ENCODE measurements at regions not wholly inside any gene's neighbourhood (a gene's known extent, or its start where the extent isn't known, plus 50 kb on each side); places are given as distances from the start of the nearest gene placed in this dataset.

DNA sequence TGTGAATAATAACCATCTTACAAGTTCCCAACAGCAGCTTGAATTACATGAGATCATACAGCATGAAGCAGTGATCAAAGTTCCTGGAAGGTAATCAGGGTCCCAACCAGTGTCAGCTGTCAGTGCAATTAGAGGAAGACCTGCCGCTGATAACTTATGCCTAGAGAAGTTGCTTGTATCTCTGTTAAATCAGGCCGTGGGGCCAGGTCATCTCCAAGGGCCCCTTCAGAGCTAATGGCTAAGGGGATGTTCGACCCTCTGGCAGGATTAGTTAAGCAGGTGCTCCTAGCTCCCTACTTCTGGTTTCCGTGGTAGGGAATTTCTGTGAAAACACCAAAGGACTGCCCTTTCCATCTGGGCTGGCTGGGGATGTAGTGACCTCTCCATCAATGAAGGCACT is 251.0 kb downstream of the FAM43A start:
- Histone ChIP-seq H3K4me1 (ENCODE audit: control insufficient read depth, insufficient read depth, low read length) (peaks cover 20% of the 10 kb centered on the region), H3K36me3 (ENCODE audit: control insufficient read depth, insufficient read depth, low read length, severe bottlenecking) (no peaks in the 10 kb centered on the region), H3K9ac (ENCODE audit: low read length) (no peak overlapping the region), H3K9me3 (ENCODE audit: control insufficient read depth, low read length) (peaks cover 12% of the 10 kb centered on the region), H3K27me3 (replicated peaks; ENCODE audit: control insufficient read depth, insufficient read depth, low read length) (peaks cover 10% of the 10 kb centered on the region), H3K4me3 (ENCODE audit: low read length) (no peak overlapping the region)
- DNase-seq (ENCODE audit: low read depth), result no peak

DNA sequence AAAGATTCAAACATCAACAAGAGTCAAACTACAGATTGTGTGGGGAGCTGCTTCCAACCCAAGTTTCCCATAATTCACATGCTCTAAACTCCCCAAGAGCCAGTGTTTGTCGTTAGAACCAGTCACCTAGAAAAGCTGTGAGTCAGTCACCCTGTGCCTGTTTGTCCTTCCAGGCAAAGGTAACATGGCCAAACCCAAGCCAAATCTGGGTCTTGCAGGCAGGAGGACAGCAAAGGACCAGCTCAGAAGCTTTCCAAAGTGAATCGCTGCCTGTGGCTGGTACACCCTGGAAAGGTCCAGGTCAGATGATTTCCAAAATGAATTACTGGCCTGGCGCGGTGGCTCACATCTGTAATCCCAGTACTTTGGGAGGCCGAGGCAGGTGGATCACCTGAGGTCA is 251.5 kb downstream of the FAM43A start:
- H3K36me3 ChIP-seq (ENCODE audit: control insufficient read depth, insufficient read depth, low read length, severe bottlenecking), result no peaks in the 10 kb centered on the region
- H3K9me3 ChIP-seq (ENCODE audit: control insufficient read depth, low read length), result peaks cover 12% of the 10 kb centered on the region
- H3K9ac ChIP-seq (ENCODE audit: low read length), result no peak overlapping the region
- no peak for DNase-seq (ENCODE audit: low read depth)
- no peak overlapping the region for H3K4me3 ChIP-seq (ENCODE audit: low read length)
- peaks cover 15% of the 10 kb centered on the region for H3K27me3 ChIP-seq (replicated peaks; ENCODE audit: control insufficient read depth, insufficient read depth, low read length)
- H3K4me1 ChIP-seq (ENCODE audit: control insufficient read depth, insufficient read depth, low read length), result peaks cover 15% of the 10 kb centered on the region

DNA sequence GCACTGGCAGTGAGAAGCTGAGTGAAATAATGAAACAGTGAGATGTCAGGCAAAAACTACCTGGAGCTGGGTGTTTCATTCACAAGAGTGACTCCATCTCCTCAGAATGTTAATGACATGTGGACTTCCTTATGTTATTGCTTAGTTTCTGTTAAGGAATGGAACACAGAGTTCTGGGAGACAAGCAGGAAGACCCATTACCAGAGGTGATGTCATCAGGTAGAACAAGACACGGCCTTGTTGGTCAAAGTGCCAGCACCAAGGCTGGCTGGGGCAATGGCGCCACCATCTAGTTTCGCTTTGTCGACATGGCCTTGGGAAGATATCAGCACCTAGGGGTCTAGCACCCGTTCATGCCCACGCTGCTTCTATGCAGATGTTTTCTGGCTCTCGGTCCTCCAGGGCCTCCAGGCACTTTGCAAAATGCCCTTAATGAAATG is 252.2 kb downstream of the FAM43A start:
- H3K4me1 ChIP-seq (ENCODE audit: control insufficient read depth, insufficient read depth, low read length), result peaks cover 10% of the 10 kb centered on the region
- peaks cover 17% of the 10 kb centered on the region for H3K27me3 ChIP-seq (replicated peaks; ENCODE audit: control insufficient read depth, insufficient read depth, low read length)
- peaks cover 6% of the 10 kb centered on the region for H3K9me3 ChIP-seq (ENCODE audit: control insufficient read depth, low read length)
- no peak overlapping the region for H3K9ac ChIP-seq (ENCODE audit: low read length)
- no peak overlapping the region for H3K4me3 ChIP-seq (ENCODE audit: low read length)
- H3K36me3 ChIP-seq (ENCODE audit: control insufficient read depth, insufficient read depth, low read length, severe bottlenecking), result no peaks in the 10 kb centered on the region
- no peak for DNase-seq (ENCODE audit: low read depth)

DNA sequence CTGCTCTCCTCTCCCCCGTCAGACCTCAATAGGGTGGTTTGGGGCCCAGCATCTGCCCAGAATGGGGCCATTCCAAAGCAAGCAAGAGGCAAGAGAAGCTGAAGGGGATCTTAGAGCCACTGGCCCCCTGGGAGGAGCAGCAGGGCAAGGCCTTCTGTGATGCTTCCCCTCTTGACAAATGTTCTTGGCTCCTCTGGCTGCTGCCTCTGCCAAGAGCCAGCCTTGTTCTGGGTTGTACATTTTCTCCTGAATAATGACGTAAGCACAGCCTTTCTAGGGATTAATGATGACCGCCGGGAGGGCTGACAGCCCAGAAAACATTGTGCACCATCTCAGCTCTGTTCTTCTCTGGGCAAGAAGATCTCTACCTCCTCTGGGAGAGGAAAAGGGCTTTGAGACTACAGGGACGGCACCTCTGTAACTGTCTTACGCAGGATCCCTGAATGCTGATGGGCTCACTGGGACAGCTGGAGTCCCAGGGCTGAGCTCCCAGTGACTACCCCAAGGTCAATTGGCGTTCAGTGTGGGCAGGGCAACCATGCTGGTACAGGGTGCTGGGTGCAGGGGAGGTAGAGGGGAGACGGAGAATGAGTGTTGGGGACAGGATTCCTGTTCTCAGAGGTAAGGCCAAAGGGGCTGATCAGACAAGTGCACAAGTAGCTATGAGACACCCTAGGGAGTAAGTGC is 253.3 kb downstream of the FAM43A start:
- Histone ChIP-seq H3K4me1 (ENCODE audit: control insufficient read depth, insufficient read depth, low read length) (peaks cover 10% of the 10 kb centered on the region), H3K9me3 (ENCODE audit: control insufficient read depth, low read length) (peaks cover 5% of the 10 kb centered on the region), H3K4me3 (ENCODE audit: low read length) (no peak overlapping the region), H3K9ac (ENCODE audit: low read length) (no peak overlapping the region), H3K36me3 (ENCODE audit: control insufficient read depth, insufficient read depth, low read length, severe bottlenecking) (no peaks in the 10 kb centered on the region), H3K27me3 (replicated peaks; ENCODE audit: control insufficient read depth, insufficient read depth, low read length) (peaks cover 23% of the 10 kb centered on the region)
- DNase-seq (ENCODE audit: low read depth), result peak; percentile 26

DNA sequence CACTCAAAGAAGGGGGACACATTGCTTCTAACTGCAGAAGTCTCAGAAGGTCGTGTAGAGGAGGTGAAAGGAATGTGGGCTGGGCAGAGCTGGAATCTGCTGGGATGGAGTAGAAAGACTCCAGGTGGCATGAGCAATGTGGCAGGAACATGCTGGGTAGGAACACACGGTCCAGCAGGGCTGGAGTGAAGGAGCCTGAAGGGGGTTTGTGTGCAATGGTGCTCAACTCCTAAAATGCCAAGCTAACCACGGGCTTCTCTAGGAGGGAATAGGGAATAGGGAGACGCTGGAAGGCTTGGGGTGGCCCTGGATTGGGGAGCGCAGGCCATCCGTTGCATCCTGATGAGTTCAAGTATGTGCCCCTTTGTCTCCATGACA is 253.8 kb downstream of the FAM43A start:
- no peak for DNase-seq (ENCODE audit: low read depth)
- peaks cover 5% of the 10 kb centered on the region for H3K9me3 ChIP-seq (ENCODE audit: control insufficient read depth, low read length)
- no peaks in the 10 kb centered on the region for H3K36me3 ChIP-seq (ENCODE audit: control insufficient read depth, insufficient read depth, low read length, severe bottlenecking)
- H3K27me3 ChIP-seq (replicated peaks; ENCODE audit: control insufficient read depth, insufficient read depth, low read length), result peaks cover 26% of the 10 kb centered on the region
- peaks cover 10% of the 10 kb centered on the region for H3K4me1 ChIP-seq (ENCODE audit: control insufficient read depth, insufficient read depth, low read length)
- H3K9ac ChIP-seq (ENCODE audit: low read length), result no peak overlapping the region
- no peak overlapping the region for H3K4me3 ChIP-seq (ENCODE audit: low read length)

DNA sequence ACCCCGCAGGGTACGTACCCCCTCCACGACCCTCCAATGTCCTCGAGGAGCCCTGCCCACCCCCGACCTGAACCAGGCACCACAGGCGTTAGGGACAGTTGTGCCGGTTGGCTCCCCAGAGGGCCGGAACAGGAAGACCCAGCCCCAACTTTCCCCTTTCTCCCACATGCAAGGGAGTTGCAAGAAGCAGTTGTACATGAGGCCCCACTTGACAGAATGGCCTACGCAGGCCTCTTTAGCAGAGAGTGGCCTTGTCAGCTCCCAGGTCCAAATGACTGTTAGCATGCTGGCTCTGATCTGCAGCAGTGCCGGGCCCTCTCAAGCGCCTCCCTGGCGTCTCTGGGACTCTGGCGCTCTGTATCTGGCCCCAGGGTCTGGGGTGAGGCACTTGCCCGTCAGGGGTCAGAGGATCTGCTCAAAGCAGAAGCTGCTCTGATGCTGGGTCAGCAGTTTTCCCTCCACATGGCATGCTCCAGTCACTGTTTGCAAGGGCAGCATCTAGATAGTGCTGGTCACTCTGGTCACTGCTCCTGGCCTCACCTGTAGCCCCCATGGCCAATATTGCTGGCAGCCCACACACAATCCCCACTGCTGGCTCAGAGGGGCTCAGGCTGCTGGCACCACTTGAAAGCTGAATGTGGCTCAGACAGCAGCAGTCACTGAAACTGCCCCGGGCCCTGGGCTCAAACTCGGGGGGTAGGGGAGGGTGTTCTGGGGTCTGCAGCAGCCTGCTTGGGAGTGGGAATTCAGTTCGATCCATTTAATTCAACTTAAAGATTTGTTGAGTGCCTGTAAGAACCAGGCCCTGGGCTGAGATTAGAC is 254.5 kb downstream of the FAM43A start:
- peaks cover 5% of the 10 kb centered on the region for H3K9me3 ChIP-seq (ENCODE audit: control insufficient read depth, low read length)
- peaks cover 31% of the 10 kb centered on the region for H3K27me3 ChIP-seq (replicated peaks; ENCODE audit: control insufficient read depth, insufficient read depth, low read length)
- no peaks in the 10 kb centered on the region for H3K36me3 ChIP-seq (ENCODE audit: control insufficient read depth, insufficient read depth, low read length, severe bottlenecking)
- DNase-seq (ENCODE audit: low read depth), result no peak
- H3K4me3 ChIP-seq (ENCODE audit: low read length), result no peak overlapping the region
- no peak overlapping the region for H3K9ac ChIP-seq (ENCODE audit: low read length)
- peaks cover 10% of the 10 kb centered on the region for H3K4me1 ChIP-seq (ENCODE audit: control insufficient read depth, insufficient read depth, low read length)

DNA sequence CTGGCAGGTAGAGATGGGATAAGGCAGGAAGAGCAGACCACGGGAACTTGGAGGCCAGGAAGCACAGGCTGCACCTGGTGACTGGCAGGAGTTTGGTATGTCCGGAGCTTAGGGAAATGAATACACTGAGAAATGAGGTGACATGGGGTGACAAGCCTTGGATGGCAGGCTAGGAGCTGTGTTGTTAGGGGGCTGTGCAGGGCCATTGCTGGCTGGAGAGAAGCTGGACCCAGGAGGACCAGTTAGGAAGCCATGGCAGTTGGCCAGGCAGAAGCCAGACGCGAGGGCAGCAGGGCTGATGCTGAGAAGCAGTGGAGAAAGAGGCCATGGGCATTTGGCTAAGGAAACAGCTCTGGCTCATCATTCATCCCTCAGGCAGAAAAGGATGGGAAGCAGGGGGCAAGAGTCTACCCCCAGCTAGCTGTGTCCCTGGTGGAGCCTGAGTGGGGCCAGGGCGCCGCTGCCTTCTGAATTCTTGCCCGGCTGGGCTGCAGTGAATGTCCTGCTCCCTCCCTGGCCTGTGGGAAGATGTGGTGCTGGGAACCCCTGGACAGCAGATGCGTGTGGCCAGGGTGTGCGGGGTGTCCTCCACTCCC is 255.8 kb downstream of the FAM43A start:
- Histone ChIP-seq H3K27me3 (replicated peaks; ENCODE audit: control insufficient read depth, insufficient read depth, low read length) (peaks cover 32% of the 10 kb centered on the region), H3K4me1 (ENCODE audit: control insufficient read depth, insufficient read depth, low read length) (peaks cover 10% of the 10 kb centered on the region), H3K4me3 (ENCODE audit: low read length) (no peak overlapping the region), H3K36me3 (ENCODE audit: control insufficient read depth, insufficient read depth, low read length, severe bottlenecking) (no peaks in the 10 kb centered on the region), H3K9me3 (ENCODE audit: control insufficient read depth, low read length) (peaks cover 5% of the 10 kb centered on the region), H3K9ac (ENCODE audit: low read length) (no peak overlapping the region)
- no peak for DNase-seq (ENCODE audit: low read depth)

DNA sequence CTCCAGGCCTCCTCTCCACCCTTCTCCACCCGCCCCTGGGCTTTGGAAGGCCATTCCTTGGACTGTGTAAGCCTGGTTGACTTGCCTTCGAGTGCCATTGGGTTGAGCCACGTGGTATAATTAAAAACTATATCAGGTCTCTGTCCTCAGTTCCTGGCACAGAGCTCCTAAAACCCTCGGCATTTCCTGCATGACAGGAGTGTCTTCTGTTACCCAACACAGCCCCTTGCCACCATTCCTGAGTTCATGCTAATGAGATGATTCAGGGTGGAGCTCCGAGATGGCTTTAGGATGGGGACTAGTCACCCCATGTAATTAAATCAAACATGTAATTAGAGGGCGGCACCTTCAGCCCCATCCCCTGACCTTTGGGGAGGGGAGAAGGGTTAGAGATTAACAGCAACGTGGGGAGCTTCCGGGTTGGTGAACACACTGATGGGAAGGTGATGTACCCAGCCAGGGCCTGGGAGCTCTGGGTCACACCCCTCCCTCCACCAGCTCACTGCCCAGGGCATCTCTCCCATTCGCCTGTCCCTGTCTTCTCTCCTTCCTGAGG is 256.4 kb downstream of the FAM43A start:
- Histone ChIP-seq H3K4me3 (ENCODE audit: low read length) (no peak overlapping the region), H3K36me3 (ENCODE audit: control insufficient read depth, insufficient read depth, low read length, severe bottlenecking) (no peaks in the 10 kb centered on the region), H3K4me1 (ENCODE audit: control insufficient read depth, insufficient read depth, low read length) (peaks cover 10% of the 10 kb centered on the region), H3K9ac (ENCODE audit: low read length) (no peak overlapping the region), H3K27me3 (replicated peaks; ENCODE audit: control insufficient read depth, insufficient read depth, low read length) (peaks cover 32% of the 10 kb centered on the region), H3K9me3 (ENCODE audit: control insufficient read depth, low read length) (peaks cover 5% of the 10 kb centered on the region)
- no peak for DNase-seq (ENCODE audit: low read depth)

DNA sequence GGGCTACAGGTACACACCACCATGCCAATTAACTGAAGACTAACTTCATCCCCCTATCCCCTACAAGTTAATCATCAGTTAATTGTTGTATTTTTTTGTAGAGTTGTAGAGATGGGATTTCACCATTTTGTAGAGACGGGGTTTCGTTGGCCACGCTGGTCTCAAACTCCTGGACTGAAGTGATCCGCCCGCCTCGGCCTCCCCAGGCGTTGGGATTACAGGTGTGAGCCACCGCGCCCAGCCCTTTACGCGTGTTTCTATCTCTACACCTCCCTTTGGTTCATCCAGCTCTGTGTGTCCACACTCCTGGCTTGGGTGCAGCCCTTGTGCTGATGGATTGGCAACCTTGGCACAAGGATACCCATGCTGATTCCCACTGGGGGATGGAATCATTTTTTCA is 258.8 kb downstream of the FAM43A start:
- H3K4me1 ChIP-seq (ENCODE audit: control insufficient read depth, insufficient read depth, low read length), result no peaks in the 10 kb centered on the region
- peaks cover 12% of the 10 kb centered on the region for H3K9me3 ChIP-seq (ENCODE audit: control insufficient read depth, low read length)
- H3K9ac ChIP-seq (ENCODE audit: low read length), result no peak overlapping the region
- H3K27me3 ChIP-seq (replicated peaks; ENCODE audit: control insufficient read depth, insufficient read depth, low read length), result peaks cover 32% of the 10 kb centered on the region
- DNase-seq (ENCODE audit: low read depth), result no peak
- no peaks in the 10 kb centered on the region for H3K36me3 ChIP-seq (ENCODE audit: control insufficient read depth, insufficient read depth, low read length, severe bottlenecking)
- no peak overlapping the region for H3K4me3 ChIP-seq (ENCODE audit: low read length)

DNA sequence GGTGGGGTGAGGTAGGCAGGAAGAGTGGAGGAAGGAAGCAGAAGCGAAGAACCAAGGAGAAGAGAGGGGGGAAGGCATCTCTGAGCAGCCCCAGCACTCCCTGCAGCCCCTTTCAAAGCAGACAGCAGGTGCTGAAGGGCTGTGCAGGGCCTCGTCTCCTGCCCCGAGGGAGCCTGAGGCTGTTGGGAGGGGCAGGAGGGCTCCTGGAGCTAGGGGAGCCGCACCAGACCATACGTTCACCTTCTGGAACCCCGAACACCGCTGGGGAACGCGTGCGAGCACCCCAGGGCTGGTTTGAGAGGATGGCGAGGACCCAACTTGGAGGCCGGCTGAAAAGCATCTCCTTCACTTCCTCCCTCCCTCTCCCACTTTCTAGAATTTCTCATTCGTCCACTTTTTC is 259.8 kb downstream of the FAM43A start:
- Histone ChIP-seq H3K4me1 (ENCODE audit: control insufficient read depth, insufficient read depth, low read length) (no peaks in the 10 kb centered on the region), H3K9ac (ENCODE audit: low read length) (no peak overlapping the region), H3K27me3 (replicated peaks; ENCODE audit: control insufficient read depth, insufficient read depth, low read length) (peaks cover 39% of the 10 kb centered on the region), H3K9me3 (ENCODE audit: control insufficient read depth, low read length) (peaks cover 12% of the 10 kb centered on the region), H3K36me3 (ENCODE audit: control insufficient read depth, insufficient read depth, low read length, severe bottlenecking) (no peaks in the 10 kb centered on the region), H3K4me3 (ENCODE audit: low read length) (no peak overlapping the region)
- no peak for DNase-seq (ENCODE audit: low read depth)

DNA sequence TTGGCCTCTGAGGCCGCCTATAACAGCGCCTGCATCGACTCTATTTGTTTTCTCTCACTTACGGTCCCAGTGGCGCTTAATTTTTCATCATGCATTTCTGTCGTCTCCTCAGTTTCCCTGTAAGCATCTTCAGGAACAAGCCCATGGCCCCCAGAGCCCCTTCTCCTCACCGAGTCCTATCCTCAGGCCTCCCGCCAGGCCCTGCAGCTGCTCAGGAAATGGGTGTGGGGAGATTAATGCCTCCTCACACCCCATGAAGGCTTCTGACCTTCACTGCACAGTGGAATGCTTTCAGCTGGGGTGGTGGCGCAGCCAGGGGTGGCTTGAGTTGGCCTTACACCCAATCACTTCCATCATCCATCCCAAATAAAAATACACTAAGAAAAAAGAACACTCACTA is 260.4 kb downstream of the FAM43A start:
- no peaks in the 10 kb centered on the region for H3K36me3 ChIP-seq (ENCODE audit: control insufficient read depth, insufficient read depth, low read length, severe bottlenecking)
- no peaks in the 10 kb centered on the region for H3K4me1 ChIP-seq (ENCODE audit: control insufficient read depth, insufficient read depth, low read length)

More for the DNA sequence above, 260.4 kb downstream of the FAM43A start:
- Histone ChIP-seq H3K9me3 (ENCODE audit: control insufficient read depth, low read length) (peaks cover 12% of the 10 kb centered on the region), H3K27me3 (replicated peaks; ENCODE audit: control insufficient read depth, insufficient read depth, low read length) (peaks cover 36% of the 10 kb centered on the region), H3K4me3 (ENCODE audit: low read length) (no peak overlapping the region), H3K9ac (ENCODE audit: low read length) (no peak overlapping the region)
- no peak for DNase-seq (ENCODE audit: low read depth)

All from adipocyte (in vitro differentiated cells).